ENCODE measurements at regions not wholly inside any gene's neighbourhood (a gene's known extent, or its start where the extent isn't known, plus 50 kb on each side); places are given as distances from the start of the nearest gene placed in this dataset.

GRCh38 chr3:40908612-40909011, 290.7 kb upstream of the CTNNB1 start:
- Histone ChIP-seq H3K79me2 (ENCODE audit: control insufficient read depth, insufficient read depth, low read length, unreplicated experiment) (no peaks in the 10 kb centered on the region), H3K4me1 (ENCODE audit: control insufficient read depth, insufficient read depth, low read length, unreplicated experiment) (no peaks in the 10 kb centered on the region), H2AFZ (ENCODE audit: low read length, unreplicated experiment) (no peak overlapping the region), H3K4me3 (ENCODE audit: low read depth, low read length) (no peak overlapping the region), H3K36me3 (ENCODE audit: insufficient read depth, low read length) (no peaks in the 10 kb centered on the region), H3K27ac (ENCODE audit: low read depth, low read length) (no peak overlapping the region), H3K27me3 (ENCODE audit: insufficient read depth, low read length) (no peaks in the 10 kb centered on the region)

GRCh38 chr3:40911264-40911663, 288.0 kb upstream of the CTNNB1 start:
- Histone ChIP-seq H3K36me3 (ENCODE audit: insufficient read depth, low read length) (no peaks in the 10 kb centered on the region), H3K27me3 (ENCODE audit: insufficient read depth, low read length) (no peaks in the 10 kb centered on the region), H3K79me2 (ENCODE audit: control insufficient read depth, insufficient read depth, low read length, unreplicated experiment) (no peaks in the 10 kb centered on the region), H3K4me1 (ENCODE audit: control insufficient read depth, insufficient read depth, low read length, unreplicated experiment) (no peaks in the 10 kb centered on the region), H2AFZ (ENCODE audit: low read length, unreplicated experiment) (no peak overlapping the region), H3K4me3 (ENCODE audit: low read depth, low read length) (no peak overlapping the region), H3K27ac (ENCODE audit: low read depth, low read length) (no peak overlapping the region)

- H3K4me1 ChIP-seq (ENCODE audit: control insufficient read depth, insufficient read depth, low read length, unreplicated experiment), result no peaks in the 10 kb centered on the region
- no peaks in the 10 kb centered on the region for H3K36me3 ChIP-seq (ENCODE audit: insufficient read depth, low read length)
- H3K4me3 ChIP-seq (ENCODE audit: low read depth, low read length), result no peak overlapping the region
- H3K27ac ChIP-seq (ENCODE audit: low read depth, low read length), result no peak overlapping the region
- H2AFZ ChIP-seq (ENCODE audit: low read length, unreplicated experiment), result no peak overlapping the region
- H3K79me2 ChIP-seq (ENCODE audit: control insufficient read depth, insufficient read depth, low read length, unreplicated experiment), result no peaks in the 10 kb centered on the region
- no peaks in the 10 kb centered on the region for H3K27me3 ChIP-seq (ENCODE audit: insufficient read depth, low read length)
Measured at GRCh38 chr3:40911928-40912327, 287.4 kb upstream of the CTNNB1 start.

GRCh38 chr3:40912461-40912860, 286.8 kb upstream of the CTNNB1 start:
- H3K27ac ChIP-seq (ENCODE audit: low read depth, low read length), result no peak overlapping the region
- no peak overlapping the region for H2AFZ ChIP-seq (ENCODE audit: low read length, unreplicated experiment)
- H3K4me3 ChIP-seq (ENCODE audit: low read depth, low read length), result no peak overlapping the region
- no peaks in the 10 kb centered on the region for H3K4me1 ChIP-seq (ENCODE audit: control insufficient read depth, insufficient read depth, low read length, unreplicated experiment)
- no peaks in the 10 kb centered on the region for H3K36me3 ChIP-seq (ENCODE audit: insufficient read depth, low read length)
- H3K79me2 ChIP-seq (ENCODE audit: control insufficient read depth, insufficient read depth, low read length, unreplicated experiment), result no peaks in the 10 kb centered on the region
- H3K27me3 ChIP-seq (ENCODE audit: insufficient read depth, low read length), result no peaks in the 10 kb centered on the region

- H3K79me2 ChIP-seq (ENCODE audit: control insufficient read depth, insufficient read depth, low read length, unreplicated experiment), result no peaks in the 10 kb centered on the region
- no peak overlapping the region for H3K27ac ChIP-seq (ENCODE audit: low read depth, low read length)
- H3K4me1 ChIP-seq (ENCODE audit: control insufficient read depth, insufficient read depth, low read length, unreplicated experiment), result no peaks in the 10 kb centered on the region
- H3K36me3 ChIP-seq (ENCODE audit: insufficient read depth, low read length), result no peaks in the 10 kb centered on the region
- no peak overlapping the region for H2AFZ ChIP-seq (ENCODE audit: low read length, unreplicated experiment)
- H3K4me3 ChIP-seq (ENCODE audit: low read depth, low read length), result no peak overlapping the region
- H3K27me3 ChIP-seq (ENCODE audit: insufficient read depth, low read length), result no peaks in the 10 kb centered on the region
Measured at GRCh38 chr3:40913192-40913591, 286.1 kb upstream of the CTNNB1 start.

- no peak overlapping the region for H3K4me3 ChIP-seq (ENCODE audit: low read depth, low read length)
- no peaks in the 10 kb centered on the region for H3K27me3 ChIP-seq (ENCODE audit: insufficient read depth, low read length)
- no peaks in the 10 kb centered on the region for H3K4me1 ChIP-seq (ENCODE audit: control insufficient read depth, insufficient read depth, low read length, unreplicated experiment)
- no peak overlapping the region for H2AFZ ChIP-seq (ENCODE audit: low read length, unreplicated experiment)
- no peak overlapping the region for H3K27ac ChIP-seq (ENCODE audit: low read depth, low read length)
- H3K79me2 ChIP-seq (ENCODE audit: control insufficient read depth, insufficient read depth, low read length, unreplicated experiment), result no peaks in the 10 kb centered on the region
- H3K36me3 ChIP-seq (ENCODE audit: insufficient read depth, low read length), result no peaks in the 10 kb centered on the region
Measured at GRCh38 chr3:40913641-40914040, 285.7 kb upstream of the CTNNB1 start.

GRCh38 chr3:40914475-40914874, 284.8 kb upstream of the CTNNB1 start:
- Histone ChIP-seq H3K27ac (ENCODE audit: low read depth, low read length) (no peak overlapping the region), H3K27me3 (ENCODE audit: insufficient read depth, low read length) (no peaks in the 10 kb centered on the region), H3K4me1 (ENCODE audit: control insufficient read depth, insufficient read depth, low read length, unreplicated experiment) (no peaks in the 10 kb centered on the region), H3K36me3 (ENCODE audit: insufficient read depth, low read length) (no peaks in the 10 kb centered on the region), H3K4me3 (ENCODE audit: low read depth, low read length) (no peak overlapping the region), H3K79me2 (ENCODE audit: control insufficient read depth, insufficient read depth, low read length, unreplicated experiment) (no peaks in the 10 kb centered on the region), H2AFZ (ENCODE audit: low read length, unreplicated experiment) (no peak overlapping the region)

GRCh38 chr3:40915346-40915865, 283.9 kb upstream of the CTNNB1 start:
- Histone ChIP-seq H2AFZ (ENCODE audit: low read length, unreplicated experiment) (no peak overlapping the region), H3K27me3 (ENCODE audit: insufficient read depth, low read length) (no peaks in the 10 kb centered on the region), H3K27ac (ENCODE audit: low read depth, low read length) (no peak overlapping the region), H3K4me3 (ENCODE audit: low read depth, low read length) (no peak overlapping the region), H3K36me3 (ENCODE audit: insufficient read depth, low read length) (no peaks in the 10 kb centered on the region), H3K79me2 (ENCODE audit: control insufficient read depth, insufficient read depth, low read length, unreplicated experiment) (no peaks in the 10 kb centered on the region), H3K4me1 (ENCODE audit: control insufficient read depth, insufficient read depth, low read length, unreplicated experiment) (no peaks in the 10 kb centered on the region)

- no peak overlapping the region for H2AFZ ChIP-seq (ENCODE audit: low read length, unreplicated experiment)
- H3K4me1 ChIP-seq (ENCODE audit: control insufficient read depth, insufficient read depth, low read length, unreplicated experiment), result no peaks in the 10 kb centered on the region
- H3K27ac ChIP-seq (ENCODE audit: low read depth, low read length), result no peak overlapping the region
Measured at GRCh38 chr3:40920041-40920440, 279.3 kb upstream of the CTNNB1 start.

GRCh38 chr3:40921251-40921650, 278.1 kb upstream of the CTNNB1 start:
- Histone ChIP-seq H3K4me1 (ENCODE audit: control insufficient read depth, insufficient read depth, low read length, unreplicated experiment) (no peaks in the 10 kb centered on the region), H3K79me2 (ENCODE audit: control insufficient read depth, insufficient read depth, low read length, unreplicated experiment) (no peaks in the 10 kb centered on the region), H2AFZ (ENCODE audit: low read length, unreplicated experiment) (no peak overlapping the region), H3K36me3 (ENCODE audit: insufficient read depth, low read length) (no peaks in the 10 kb centered on the region), H3K27ac (ENCODE audit: low read depth, low read length) (no peak overlapping the region), H3K27me3 (ENCODE audit: insufficient read depth, low read length) (no peaks in the 10 kb centered on the region), H3K4me3 (ENCODE audit: low read depth, low read length) (no peak overlapping the region)

More at GRCh38 chr3:40920041-40920440, 279.3 kb upstream of the CTNNB1 start:
- Histone ChIP-seq H3K4me3 (ENCODE audit: low read depth, low read length) (no peak overlapping the region), H3K79me2 (ENCODE audit: control insufficient read depth, insufficient read depth, low read length, unreplicated experiment) (no peaks in the 10 kb centered on the region), H3K27me3 (ENCODE audit: insufficient read depth, low read length) (no peaks in the 10 kb centered on the region), H3K36me3 (ENCODE audit: insufficient read depth, low read length) (no peaks in the 10 kb centered on the region)

GRCh38 chr3:40923143-40923542, 276.2 kb upstream of the CTNNB1 start:
- Histone ChIP-seq H3K4me3 (ENCODE audit: low read depth, low read length) (no peak overlapping the region), H3K27ac (ENCODE audit: low read depth, low read length) (no peak overlapping the region), H2AFZ (ENCODE audit: low read length, unreplicated experiment) (no peak overlapping the region), H3K4me1 (ENCODE audit: control insufficient read depth, insufficient read depth, low read length, unreplicated experiment) (no peaks in the 10 kb centered on the region), H3K79me2 (ENCODE audit: control insufficient read depth, insufficient read depth, low read length, unreplicated experiment) (no peaks in the 10 kb centered on the region), H3K27me3 (ENCODE audit: insufficient read depth, low read length) (0 out of 2 replicates have a peak, but pooled peaks cover 6% of the 10 kb centered on the region), H3K36me3 (ENCODE audit: insufficient read depth, low read length) (no peaks in the 10 kb centered on the region)

Measured in ACC112 (cell line).